MM.1S (cell line): ENCODE measurements at regions not wholly inside any gene's neighbourhood (a gene's known extent, or its start where the extent isn't known, plus 50 kb on each side); places are given as distances from the start of the nearest gene placed in this dataset.

Experiments
- DNase-seq: peaks from one replicate; pipeline ENCODE4 v3.0.0-alpha.2; 2015
- H2AFZ ChIP-seq: fragments of 300-600 bp; sonication (generic); 2 replicates; pipeline ENCODE4 v1.6.0; 2016; ENCODE audit warnings: antibody characterized with exemption, low read length
- H3F3A ChIP-seq: fragments of 300-600 bp; sonication (generic); 2 replicates; pipeline ENCODE4 v1.6.1; 2016; ENCODE audit warnings: mild to moderate bottlenecking, antibody characterized with exemption, low read length, moderate library complexity, mixed read lengths; ENCODE audit not compliant: insufficient read depth
- H3K27ac ChIP-seq: fragments of 300-600 bp; sonication (generic); 2 replicates; pipeline ENCODE4 v1.5.1; 2016; ENCODE audit warnings: mild to moderate bottlenecking, low read length
- H3K27me3 ChIP-seq: fragments of 300-600 bp; sonication (generic); replicated peaks from 2 replicates; pipeline ENCODE4 v1.6.0; 2016; ENCODE audit warnings: low read length; ENCODE audit not compliant: insufficient read depth
- H3K36me3 ChIP-seq: fragments of 300-600 bp; sonication (generic); replicated peaks from 2 replicates; pipeline ENCODE4 v1.6.1; 2016; ENCODE audit warnings: mild to moderate bottlenecking, low read length, mixed read lengths; ENCODE audit not compliant: insufficient read depth
- H3K4me1 ChIP-seq: fragments of 300-600 bp; sonication (generic); 2 replicates; pipeline ENCODE4 v1.6.1; 2016; ENCODE audit warnings: low read length, mixed read lengths
- H3K4me2 ChIP-seq: fragments of 300-600 bp; sonication (generic); 2 replicates; pipeline ENCODE4 v1.6.0; 2016; ENCODE audit warnings: low read depth, low read length
- H3K4me3 ChIP-seq: fragments of 300-600 bp; sonication (generic); 2 replicates; pipeline ENCODE4 v1.5.1; 2016; ENCODE audit warnings: low read length, mixed read lengths
- H3K79me2 ChIP-seq: fragments of 300-600 bp; sonication (generic); 2 replicates; pipeline ENCODE4 v1.6.1; 2016; ENCODE audit warnings: mixed run types, low read length, mixed read lengths
- H3K9ac ChIP-seq: fragments of 300-600 bp; sonication (generic); 2 replicates; pipeline ENCODE4 v1.6.1; 2016; ENCODE audit warnings: low read length, mixed read lengths
- H3K9me2 ChIP-seq: fragments of 300-600 bp; sonication (generic); replicated peaks from 2 replicates; pipeline ENCODE4 v1.6.1; 2016; ENCODE audit warnings: mild to moderate bottlenecking, low read length, mixed read lengths; ENCODE audit not compliant: insufficient read depth
- H3K9me3 ChIP-seq: fragments of 300-600 bp; sonication (generic); replicated peaks from 2 replicates; pipeline ENCODE4 v1.6.1; 2016; ENCODE audit warnings: mild to moderate bottlenecking, low read length, mixed read lengths; ENCODE audit not compliant: insufficient read depth
- H4K20me1 ChIP-seq: fragments of 300-600 bp; sonication (generic); 2 replicates; pipeline ENCODE4 v1.6.1; 2016; ENCODE audit warnings: mild to moderate bottlenecking, low read length, moderate library complexity, mixed read lengths; ENCODE audit not compliant: insufficient read depth
- EZH2 ChIP-seq: fragments of 300-600 bp; sonication (generic); optimal IDR thresholded peaks from 2 replicates; pipeline ENCODE3; 2017; ENCODE audit warnings: low read depth, mild to moderate bottlenecking, antibody characterized with exemption, low read length, mixed read lengths
- EZH2phosphoT487 ChIP-seq: fragments of 300-600 bp; sonication (generic); IDR thresholded peaks from 2 replicates; pipeline ENCODE4 v1.6.1; 2018; ENCODE audit warnings: antibody characterized with exemption, low read length
- TF ChIP-seq, protein P1 (sequence below): fragments of 300-600 bp; sonication (generic); IDR thresholded peaks from 2 replicates; pipeline ENCODE4 v1.5.1; 2016; ENCODE audit warnings: antibody characterized with exemption, low read length, mixed read lengths

- Histone ChIP-seq H2AFZ (no peak overlapping the region), H3K36me3 (no peaks in the 10 kb centered on the region), H3K27ac (no peak overlapping the region), H3K9me2 (no peaks in the 10 kb centered on the region), H3K4me2 (no peak overlapping the region), H3K4me3 (no peak overlapping the region), H4K20me1 (no peaks in the 10 kb centered on the region), H3K4me1 (no peaks in the 10 kb centered on the region), H3K79me2 (no peaks in the 10 kb centered on the region), H3K27me3 (no peaks in the 10 kb centered on the region), H3K9ac (no peak overlapping the region), H3F3A (no peaks in the 10 kb centered on the region), H3K9me3 (no peaks in the 10 kb centered on the region)
- TF ChIP-seq, protein P1, sequence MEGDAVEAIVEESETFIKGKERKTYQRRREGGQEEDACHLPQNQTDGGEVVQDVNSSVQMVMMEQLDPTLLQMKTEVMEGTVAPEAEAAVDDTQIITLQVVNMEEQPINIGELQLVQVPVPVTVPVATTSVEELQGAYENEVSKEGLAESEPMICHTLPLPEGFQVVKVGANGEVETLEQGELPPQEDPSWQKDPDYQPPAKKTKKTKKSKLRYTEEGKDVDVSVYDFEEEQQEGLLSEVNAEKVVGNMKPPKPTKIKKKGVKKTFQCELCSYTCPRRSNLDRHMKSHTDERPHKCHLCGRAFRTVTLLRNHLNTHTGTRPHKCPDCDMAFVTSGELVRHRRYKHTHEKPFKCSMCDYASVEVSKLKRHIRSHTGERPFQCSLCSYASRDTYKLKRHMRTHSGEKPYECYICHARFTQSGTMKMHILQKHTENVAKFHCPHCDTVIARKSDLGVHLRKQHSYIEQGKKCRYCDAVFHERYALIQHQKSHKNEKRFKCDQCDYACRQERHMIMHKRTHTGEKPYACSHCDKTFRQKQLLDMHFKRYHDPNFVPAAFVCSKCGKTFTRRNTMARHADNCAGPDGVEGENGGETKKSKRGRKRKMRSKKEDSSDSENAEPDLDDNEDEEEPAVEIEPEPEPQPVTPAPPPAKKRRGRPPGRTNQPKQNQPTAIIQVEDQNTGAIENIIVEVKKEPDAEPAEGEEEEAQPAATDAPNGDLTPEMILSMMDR = no peak
- no peak for TF ChIP-seq EZH2
- TF ChIP-seq EZH2phosphoT487 = no peak
- DNase-seq = no peak
Observed at GRCh38 chr10:33478675-33479125, 144.2 kb upstream of the NRP1 start.

DNA sequence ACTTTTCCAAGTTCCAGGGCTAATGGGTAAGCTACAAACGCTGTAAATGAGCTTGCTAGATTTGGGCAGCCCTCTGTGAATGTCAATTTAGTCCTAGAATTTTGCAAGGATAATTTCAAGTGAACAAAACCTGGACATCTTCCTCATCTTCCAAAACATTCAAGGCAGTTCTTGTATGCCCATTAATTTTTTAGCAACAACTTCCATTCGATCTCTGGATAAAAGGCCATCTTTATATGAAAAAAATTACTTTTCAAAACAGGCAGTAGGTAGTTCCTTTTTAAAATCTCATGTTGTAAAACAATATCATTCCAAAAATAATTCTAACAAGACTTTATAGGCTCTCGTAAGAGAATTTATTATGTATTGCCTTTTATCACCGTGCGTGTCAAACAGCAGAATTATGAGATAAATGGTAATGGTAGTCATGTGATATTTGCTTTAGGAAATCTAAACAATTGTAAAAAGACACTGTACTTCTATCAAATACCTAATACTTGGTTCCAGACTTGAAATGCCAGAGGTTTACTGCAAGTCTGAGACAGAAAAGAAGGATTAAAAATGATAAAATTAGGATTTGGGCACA is 143.7 kb upstream of the NRP1 start:
- no peak for DNase-seq
- Histone ChIP-seq H3K9ac (no peak overlapping the region), H3K4me1 (no peaks in the 10 kb centered on the region), H3K4me2 (no peak overlapping the region), H2AFZ (no peak overlapping the region), H3K27me3 (no peaks in the 10 kb centered on the region), H3K36me3 (no peaks in the 10 kb centered on the region), H3K4me3 (no peak overlapping the region), H3K9me3 (no peaks in the 10 kb centered on the region), H4K20me1 (no peaks in the 10 kb centered on the region), H3K79me2 (no peaks in the 10 kb centered on the region), H3K27ac (no peak overlapping the region), H3F3A (no peaks in the 10 kb centered on the region), H3K9me2 (no peaks in the 10 kb centered on the region)
- TF ChIP-seq EZH2phosphoT487 (no peak), EZH2 (no peak)
- TF ChIP-seq, protein P1 = no peak

- no peaks in the 10 kb centered on the region for H3K4me1 ChIP-seq
- no peak overlapping the region for H3K9ac ChIP-seq
- no peaks in the 10 kb centered on the region for H3K79me2 ChIP-seq
- no peak for DNase-seq
- no peak for TF ChIP-seq EZH2
- TF ChIP-seq EZH2phosphoT487 = no peak
- TF ChIP-seq, protein P1 = no peak
- H3K27me3 ChIP-seq = no peaks in the 10 kb centered on the region
- H3K4me2 ChIP-seq = no peak overlapping the region
- H3K9me2 ChIP-seq = no peaks in the 10 kb centered on the region
- no peaks in the 10 kb centered on the region for H4K20me1 ChIP-seq
- H3K9me3 ChIP-seq = no peaks in the 10 kb centered on the region
- H3K36me3 ChIP-seq = no peaks in the 10 kb centered on the region
- no peak overlapping the region for H3K4me3 ChIP-seq
- H3K27ac ChIP-seq = no peak overlapping the region
- no peak overlapping the region for H2AFZ ChIP-seq
- no peaks in the 10 kb centered on the region for H3F3A ChIP-seq
Observed at GRCh38 chr10:33477291-33478088, 143.0 kb upstream of the NRP1 start.
